ENCODE measurements at regions not wholly inside any gene's neighbourhood (a gene's known extent, or its start where the extent isn't known, plus 50 kb on each side); places are given as distances from the start of the nearest gene placed in this dataset.

DNA sequence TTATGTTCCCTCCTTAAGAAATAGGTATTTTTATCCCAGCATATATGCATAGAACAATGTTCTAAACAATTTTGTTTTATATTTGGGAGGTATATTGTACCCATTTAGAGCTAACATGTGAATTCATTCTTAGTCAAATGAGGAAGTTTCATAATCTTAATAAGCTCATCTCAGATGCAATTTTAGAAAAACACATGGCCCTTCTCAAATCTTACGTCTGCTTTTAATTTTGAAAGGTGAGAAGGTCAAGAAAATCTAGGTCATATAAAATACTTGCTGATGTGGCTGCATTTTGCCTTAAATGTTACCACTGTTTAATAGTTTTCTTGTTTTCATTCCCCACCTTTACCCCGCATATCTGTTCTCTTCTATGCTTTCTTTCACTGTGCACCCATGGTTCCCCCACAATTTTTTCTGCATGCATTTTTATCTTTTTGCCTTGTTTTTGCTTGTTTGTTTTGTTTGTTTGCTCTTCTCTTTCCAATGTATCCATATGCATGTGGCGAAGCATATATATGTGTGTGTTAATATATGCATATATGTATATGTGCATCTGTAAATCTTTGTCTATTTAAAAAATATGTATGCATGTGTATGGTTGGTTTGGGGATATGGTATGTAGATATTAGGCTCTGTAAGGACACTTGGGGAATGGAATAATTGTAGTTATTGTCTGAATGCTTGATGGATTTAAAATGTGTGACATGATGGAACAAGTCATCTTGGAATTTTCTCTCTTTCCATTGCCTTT is 317.1 kb downstream of the BCAT1 start:
- TF ChIP-seq, protein P1, sequence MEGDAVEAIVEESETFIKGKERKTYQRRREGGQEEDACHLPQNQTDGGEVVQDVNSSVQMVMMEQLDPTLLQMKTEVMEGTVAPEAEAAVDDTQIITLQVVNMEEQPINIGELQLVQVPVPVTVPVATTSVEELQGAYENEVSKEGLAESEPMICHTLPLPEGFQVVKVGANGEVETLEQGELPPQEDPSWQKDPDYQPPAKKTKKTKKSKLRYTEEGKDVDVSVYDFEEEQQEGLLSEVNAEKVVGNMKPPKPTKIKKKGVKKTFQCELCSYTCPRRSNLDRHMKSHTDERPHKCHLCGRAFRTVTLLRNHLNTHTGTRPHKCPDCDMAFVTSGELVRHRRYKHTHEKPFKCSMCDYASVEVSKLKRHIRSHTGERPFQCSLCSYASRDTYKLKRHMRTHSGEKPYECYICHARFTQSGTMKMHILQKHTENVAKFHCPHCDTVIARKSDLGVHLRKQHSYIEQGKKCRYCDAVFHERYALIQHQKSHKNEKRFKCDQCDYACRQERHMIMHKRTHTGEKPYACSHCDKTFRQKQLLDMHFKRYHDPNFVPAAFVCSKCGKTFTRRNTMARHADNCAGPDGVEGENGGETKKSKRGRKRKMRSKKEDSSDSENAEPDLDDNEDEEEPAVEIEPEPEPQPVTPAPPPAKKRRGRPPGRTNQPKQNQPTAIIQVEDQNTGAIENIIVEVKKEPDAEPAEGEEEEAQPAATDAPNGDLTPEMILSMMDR (IDR thresholded peaks at IDR 0.05 in 8 of 11, conservative IDR thresholded peaks at IDR 0.05 in 3 of 11), result no peak
- no peak for TF ChIP-seq POLR2A (IDR thresholded peaks at IDR 0.05)
- no peak for TF ChIP-seq POLR2AphosphoS5 (IDR thresholded peaks at IDR 0.05)

Data from spleen (tissue), 7 donors.